Endodermal cell (in vitro differentiated cells): ENCODE measurements at regions not wholly inside any gene's neighbourhood (a gene's known extent, or its start where the extent isn't known, plus 50 kb on each side); places are given as distances from the start of the nearest gene placed in this dataset.

Experiments
- DNase-seq: peaks from one replicate; pipeline ENCODE4 v3.0.0-alpha.2; 2017
- H3K27ac ChIP-seq: 2 replicates; pipeline ENCODE4 v1.5.1; 2013; ENCODE audit warnings: mild to moderate bottlenecking, low read depth, low read length, moderate library complexity
- H3K27me3 ChIP-seq: 2 replicates; pipeline ENCODE4 v1.6.1; 2013; ENCODE audit warnings: mild to moderate bottlenecking, low read length, moderate library complexity; ENCODE audit not compliant: insufficient read depth, control insufficient read depth, poor library complexity, severe bottlenecking
- H3K36me3 ChIP-seq: 2 replicates; pipeline ENCODE4 v1.7.0; 2013; ENCODE audit warnings: mild to moderate bottlenecking, low read length, moderate library complexity; ENCODE audit not compliant: control insufficient read depth, insufficient read depth
- H3K4me1 ChIP-seq: one replicate; pipeline ENCODE4 v1.7.0; 2013; ENCODE audit warnings: low read length; ENCODE audit not compliant: control insufficient read depth, insufficient read depth
- H3K4me3 ChIP-seq: 2 replicates; pipeline ENCODE4 v1.5.1; 2013; ENCODE audit warnings: mild to moderate bottlenecking, low read length, moderate library complexity
- H3K9ac ChIP-seq: 2 replicates; pipeline ENCODE4 v1.6.1; 2013; ENCODE audit warnings: mild to moderate bottlenecking, low read length, moderate library complexity; ENCODE audit not compliant: poor library complexity, severe bottlenecking; ENCODE audit errors: extremely low read depth
- H3K9me3 ChIP-seq: 2 replicates; pipeline ENCODE4 v1.6.1; 2013; ENCODE audit warnings: mild to moderate bottlenecking, low read length, moderate library complexity; ENCODE audit not compliant: control insufficient read depth
- H3K27ac Mint-ChIP-seq: 2 replicates; pipeline ENCODE4 v1.8.0; 2020; ENCODE audit warnings: mixed read lengths
- H3K27me3 Mint-ChIP-seq: 2 replicates; pipeline ENCODE4 v1.8.0; 2021; ENCODE audit warnings: mild to moderate bottlenecking, mixed read lengths; ENCODE audit not compliant: insufficient read depth
- H3K36me3 Mint-ChIP-seq: 2 replicates; pipeline ENCODE4 v1.8.0; 2020; ENCODE audit warnings: low read depth, mixed read lengths
- H3K4me1 Mint-ChIP-seq: 2 replicates; pipeline ENCODE4 v1.8.0; 2020; ENCODE audit warnings: mixed read lengths
- H3K4me3 Mint-ChIP-seq: 2 replicates; pipeline ENCODE4 v1.8.0; 2020; ENCODE audit warnings: mild to moderate bottlenecking, moderate library complexity, mixed read lengths
- H3K9me3 Mint-ChIP-seq: 2 replicates; pipeline ENCODE4 v1.8.0; 2020; ENCODE audit warnings: mild to moderate bottlenecking, mixed read lengths
- WGBS, 2 experiments: methylation state at CpG; one replicate each; pipeline versions ENCODE4 v1.1.5 to v1.1.7; 2013; ENCODE audit warnings: missing lambda C conversion rate in 2 of 2, mixed read lengths in 1 of 2; ENCODE audit not compliant: insufficient coverage in 1 of 2, insufficient read length in 1 of 2; 5-methylcytosine and 5-hydroxymethylcytosine counted together
- TF ChIP-seq, protein P1 (sequence below): fragments of 200-600 bp; sonication (generic); conservative IDR thresholded peaks from 2 replicates; pipeline ENCODE4 v1.5.0; 2021; ENCODE audit warnings: antibody characterized with exemption, mild to moderate bottlenecking

DNA sequence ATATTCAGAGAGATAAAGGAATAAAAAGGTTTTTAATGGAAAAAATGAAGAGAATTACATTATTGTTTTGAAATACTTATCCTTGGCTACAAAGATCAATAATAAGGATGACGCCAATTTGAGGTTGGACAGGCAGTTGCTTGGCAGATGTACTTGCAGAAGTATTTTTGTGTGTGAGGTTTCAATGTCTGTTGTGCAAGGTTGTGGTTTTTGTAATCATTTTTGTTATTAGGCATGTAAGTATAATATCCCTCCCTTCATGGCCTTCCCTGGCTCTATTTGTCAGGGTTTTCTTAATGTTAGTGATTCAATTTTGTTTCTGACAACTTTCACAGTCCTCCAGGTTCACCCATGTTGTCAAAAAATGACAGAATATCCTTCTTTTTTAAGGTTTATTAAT is 105.9 kb downstream of the OTOL1 start:
- Mint-ChIP-seq H3K9me3 (no peaks in the 10 kb centered on the region), H3K4me3 (no peak overlapping the region), H3K27me3 (no peaks in the 10 kb centered on the region), H3K36me3 (no peaks in the 10 kb centered on the region), H3K27ac (no peak overlapping the region), H3K4me1 (peaks cover 30% of the 10 kb centered on the region)
- Histone ChIP-seq H3K9me3 (no peaks in the 10 kb centered on the region), H3K36me3 (no peaks in the 10 kb centered on the region), H3K4me1 (peaks cover 5% of the 10 kb centered on the region), H3K9ac (no peak overlapping the region), H3K27me3 (no peaks in the 10 kb centered on the region), H3K27ac (no peak overlapping the region), H3K4me3 (no peak overlapping the region)
- WGBS, 2 experiments = 100% methylated on average over 1 of the region's 1 CpG
- TF ChIP-seq, protein P1, sequence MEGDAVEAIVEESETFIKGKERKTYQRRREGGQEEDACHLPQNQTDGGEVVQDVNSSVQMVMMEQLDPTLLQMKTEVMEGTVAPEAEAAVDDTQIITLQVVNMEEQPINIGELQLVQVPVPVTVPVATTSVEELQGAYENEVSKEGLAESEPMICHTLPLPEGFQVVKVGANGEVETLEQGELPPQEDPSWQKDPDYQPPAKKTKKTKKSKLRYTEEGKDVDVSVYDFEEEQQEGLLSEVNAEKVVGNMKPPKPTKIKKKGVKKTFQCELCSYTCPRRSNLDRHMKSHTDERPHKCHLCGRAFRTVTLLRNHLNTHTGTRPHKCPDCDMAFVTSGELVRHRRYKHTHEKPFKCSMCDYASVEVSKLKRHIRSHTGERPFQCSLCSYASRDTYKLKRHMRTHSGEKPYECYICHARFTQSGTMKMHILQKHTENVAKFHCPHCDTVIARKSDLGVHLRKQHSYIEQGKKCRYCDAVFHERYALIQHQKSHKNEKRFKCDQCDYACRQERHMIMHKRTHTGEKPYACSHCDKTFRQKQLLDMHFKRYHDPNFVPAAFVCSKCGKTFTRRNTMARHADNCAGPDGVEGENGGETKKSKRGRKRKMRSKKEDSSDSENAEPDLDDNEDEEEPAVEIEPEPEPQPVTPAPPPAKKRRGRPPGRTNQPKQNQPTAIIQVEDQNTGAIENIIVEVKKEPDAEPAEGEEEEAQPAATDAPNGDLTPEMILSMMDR = no peak
- no peak for DNase-seq

GRCh38 chr3:161602918-161603317 is 106.3 kb downstream of the OTOL1 start:
- DNase-seq = no peak
- Mint-ChIP-seq H3K9me3 (no peaks in the 10 kb centered on the region), H3K4me3 (no peak overlapping the region), H3K4me1 (peaks cover 30% of the 10 kb centered on the region), H3K27me3 (no peaks in the 10 kb centered on the region), H3K36me3 (no peaks in the 10 kb centered on the region), H3K27ac (no peak overlapping the region)
- H3K4me3 ChIP-seq = no peak overlapping the region
- no peak overlapping the region for H3K9ac ChIP-seq
- no peak overlapping the region for H3K27ac ChIP-seq
- TF ChIP-seq, protein P1 = no peak
- no peaks in the 10 kb centered on the region for H3K9me3 ChIP-seq
- H3K27me3 ChIP-seq = no peaks in the 10 kb centered on the region
- no peaks in the 10 kb centered on the region for H3K36me3 ChIP-seq
- peaks cover 5% of the 10 kb centered on the region for H3K4me1 ChIP-seq

DNA sequence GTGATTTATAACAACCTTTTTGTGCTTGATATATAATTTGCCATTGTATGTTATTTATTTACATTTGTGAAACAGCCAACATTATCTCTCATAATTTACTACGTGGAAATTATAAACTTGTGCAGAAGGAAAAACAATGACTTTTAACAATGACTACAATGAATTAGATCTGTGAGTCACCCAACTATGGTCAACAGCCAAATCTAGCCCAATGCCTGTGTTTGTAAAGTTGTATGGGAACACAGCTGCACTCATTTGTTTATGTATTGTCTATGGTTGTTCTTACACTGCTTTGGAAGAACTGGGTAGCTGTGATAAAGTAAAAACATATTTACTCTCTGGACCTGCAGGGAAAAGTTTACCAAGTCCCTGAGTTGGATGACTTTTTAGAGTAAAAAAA is 110.4 kb downstream of the OTOL1 start:
- Histone ChIP-seq H3K36me3 (no peaks in the 10 kb centered on the region), H3K4me1 (no peaks in the 10 kb centered on the region), H3K4me3 (no peak overlapping the region), H3K27ac (no peak overlapping the region), H3K9ac (no peak overlapping the region), H3K9me3 (peaks cover 9% of the 10 kb centered on the region), H3K27me3 (no peaks in the 10 kb centered on the region)
- Mint-ChIP-seq H3K36me3 (no peaks in the 10 kb centered on the region), H3K9me3 (peaks cover 7% of the 10 kb centered on the region), H3K27me3 (no peaks in the 10 kb centered on the region), H3K4me3 (no peak overlapping the region), H3K27ac (no peak overlapping the region), H3K4me1 (peaks cover 2% of the 10 kb centered on the region)
- DNase-seq = no peak
- TF ChIP-seq, protein P1 = no peak
- 100% methylated on average over 1 of the region's 1 CpG; no CpG with 5 or more reads in 1 of the 2 experiments for WGBS, 2 experiments
